OCI-LY3 (cell line): ENCODE measurements at regions not wholly inside any gene's neighbourhood (a gene's known extent, or its start where the extent isn't known, plus 50 kb on each side); places are given as distances from the start of the nearest gene placed in this dataset.

Experiments
- EZH2phosphoT487 ChIP-seq: fragments of 200-600 bp; shearing (Covaris generic); IDR thresholded peaks from 2 replicates; pipeline ENCODE4 v1.6.1; 2018; ENCODE audit warnings: antibody characterized with exemption, mixed run types, low read depth
- TF ChIP-seq, protein P1 (sequence below): fragments of 200-600, 300-600 bp; sonication (generic); IDR thresholded peaks from 2 replicates; pipeline ENCODE4 v1.5.1; 2014; ENCODE audit warnings: antibody characterized with exemption, low read length, low read depth

DNA sequence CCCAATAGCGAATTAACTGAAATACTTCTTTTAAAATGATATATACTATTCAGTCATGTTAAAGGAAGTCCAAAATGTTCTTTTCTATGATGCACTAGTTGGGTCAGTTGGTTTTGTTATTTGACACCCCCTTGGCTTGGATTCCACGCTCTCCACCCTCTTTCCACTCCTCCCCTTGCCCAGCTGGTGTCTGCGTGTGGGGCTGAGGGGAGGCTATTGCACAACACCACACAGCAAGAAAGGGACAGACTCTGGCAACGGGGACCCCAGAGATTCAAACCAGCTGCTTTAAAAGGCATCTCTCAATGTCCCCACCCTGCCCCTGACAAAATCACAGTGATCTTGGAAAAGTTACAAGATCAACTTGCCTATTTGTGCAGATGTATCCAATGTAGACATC, 394.3 kb downstream of the TGFB2 start:
- TF ChIP-seq, protein P1, sequence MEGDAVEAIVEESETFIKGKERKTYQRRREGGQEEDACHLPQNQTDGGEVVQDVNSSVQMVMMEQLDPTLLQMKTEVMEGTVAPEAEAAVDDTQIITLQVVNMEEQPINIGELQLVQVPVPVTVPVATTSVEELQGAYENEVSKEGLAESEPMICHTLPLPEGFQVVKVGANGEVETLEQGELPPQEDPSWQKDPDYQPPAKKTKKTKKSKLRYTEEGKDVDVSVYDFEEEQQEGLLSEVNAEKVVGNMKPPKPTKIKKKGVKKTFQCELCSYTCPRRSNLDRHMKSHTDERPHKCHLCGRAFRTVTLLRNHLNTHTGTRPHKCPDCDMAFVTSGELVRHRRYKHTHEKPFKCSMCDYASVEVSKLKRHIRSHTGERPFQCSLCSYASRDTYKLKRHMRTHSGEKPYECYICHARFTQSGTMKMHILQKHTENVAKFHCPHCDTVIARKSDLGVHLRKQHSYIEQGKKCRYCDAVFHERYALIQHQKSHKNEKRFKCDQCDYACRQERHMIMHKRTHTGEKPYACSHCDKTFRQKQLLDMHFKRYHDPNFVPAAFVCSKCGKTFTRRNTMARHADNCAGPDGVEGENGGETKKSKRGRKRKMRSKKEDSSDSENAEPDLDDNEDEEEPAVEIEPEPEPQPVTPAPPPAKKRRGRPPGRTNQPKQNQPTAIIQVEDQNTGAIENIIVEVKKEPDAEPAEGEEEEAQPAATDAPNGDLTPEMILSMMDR: no peak
- TF ChIP-seq EZH2phosphoT487: no peak
